ENCODE measurements at regions not wholly inside any gene's neighbourhood (a gene's known extent, or its start where the extent isn't known, plus 50 kb on each side); places are given as distances from the start of the nearest gene placed in this dataset.
"Not testable (repeated sequence)": the region's sequence is repeated elsewhere in the genome, so short reads cannot be mapped to it uniquely, and the experiment has no call there.

- no peak overlapping the region for H3K4me3 ChIP-seq (ENCODE audit: low read depth, low read length)
- ChIA-PET CTCF (no interaction called here), POLR2A (no interaction called here)
- no peak for TF ChIP-seq CTCF (IDR thresholded peaks at IDR 0.05; ENCODE audit: insufficient read depth, low read length, missing control alignments)
- DNase-seq (ENCODE audit: low read depth, low spot score): no peak
Observed at GRCh38 chr3:22735373-22735772, 467.8 kb upstream of the UBE2E2 start.

- H3K4me3 ChIP-seq (ENCODE audit: low read depth, low read length); POLR2A ChIA-PET; CTCF ChIA-PET; DNase-seq (ENCODE audit: low read depth, low spot score): not testable (repeated sequence)
Observed at GRCh38 chr3:22743386-22743785, 459.7 kb upstream of the UBE2E2 start.

GRCh38 chr3:22745321-22745720 is 457.8 kb upstream of the UBE2E2 start:
- H3K4me3 ChIP-seq (ENCODE audit: low read depth, low read length): no peak overlapping the region
- no peak for DNase-seq (ENCODE audit: low read depth, low spot score)
- POLR2A ChIA-PET: no interaction called here
- no peak for TF ChIP-seq CTCF (IDR thresholded peaks at IDR 0.05; ENCODE audit: insufficient read depth, low read length, missing control alignments)
- CTCF ChIA-PET: no interaction called here

GRCh38 chr3:22746221-22746620 is 456.9 kb upstream of the UBE2E2 start:
- DNase-seq (ENCODE audit: low read depth, low spot score): no peak
- no peak for TF ChIP-seq CTCF (IDR thresholded peaks at IDR 0.05; ENCODE audit: insufficient read depth, low read length, missing control alignments)
- ChIA-PET POLR2A (no interaction called here), CTCF (no interaction called here)
- no peak overlapping the region for H3K4me3 ChIP-seq (ENCODE audit: low read depth, low read length)

GRCh38 chr3:22748453-22749045 is 454.6 kb upstream of the UBE2E2 start:
- ChIA-PET POLR2A (no interaction called here), CTCF (no interaction called here)
- no peak for TF ChIP-seq CTCF (IDR thresholded peaks at IDR 0.05; ENCODE audit: insufficient read depth, low read length, missing control alignments)
- no peak for DNase-seq (ENCODE audit: low read depth, low spot score)
- H3K4me3 ChIP-seq (ENCODE audit: low read depth, low read length): no peak overlapping the region

- DNase-seq (ENCODE audit: low read depth, low spot score): no peak
- no peak overlapping the region for H3K4me3 ChIP-seq (ENCODE audit: low read depth, low read length)
- ChIA-PET CTCF (no interaction called here), POLR2A (no interaction called here)
- no peak for TF ChIP-seq CTCF (IDR thresholded peaks at IDR 0.05; ENCODE audit: insufficient read depth, low read length, missing control alignments)
Observed at GRCh38 chr3:22759636-22760310, 443.4 kb upstream of the UBE2E2 start.

- H3K4me3 ChIP-seq (ENCODE audit: low read depth, low read length): no peak overlapping the region
- ChIA-PET POLR2A (no interaction called here), CTCF (no interaction called here)
- DNase-seq (ENCODE audit: low read depth, low spot score): no peak
- no peak for TF ChIP-seq CTCF (IDR thresholded peaks at IDR 0.05; ENCODE audit: insufficient read depth, low read length, missing control alignments)
Observed at GRCh38 chr3:22765679-22766078, 437.4 kb upstream of the UBE2E2 start.
